Astrocyte of the cerebellum (primary cell): ENCODE measurements at regions not wholly inside any gene's neighbourhood (a gene's known extent, or its start where the extent isn't known, plus 50 kb on each side); places are given as distances from the start of the nearest gene placed in this dataset.

Source experiments
- DNase-seq: peaks from one replicate; pipeline ENCODE4 v3.0.0-alpha.2; 2011; ENCODE audit warnings: low read depth
- H3K4me3 ChIP-seq: 2 replicates; pipeline ENCODE4 v1.5.1; 2011; ENCODE audit warnings: mild to moderate bottlenecking, low read depth, low read length, moderate library complexity
- CTCF ChIP-seq: IDR thresholded peaks from 2 replicates; pipeline ENCODE4 v1.5.1; 2012; ENCODE audit warnings: low read length, low read depth, moderate library complexity, mild to moderate bottlenecking; ENCODE audit errors: missing control alignments
- in situ Hi-C: cut with HindIII; loops from 2 replicates; pipeline ENCODE4 v1.10.0; 2017; ENCODE audit warnings: low sequenced_read_pairs

- no peak for TF ChIP-seq CTCF
- DNase-seq: no peak
- in situ Hi-C loops: no loop called here
- no peak overlapping the region for H3K4me3 ChIP-seq
Observed at GRCh38 chr14:81955123-81955522, 421.5 kb upstream of the SEL1L start.

DNA sequence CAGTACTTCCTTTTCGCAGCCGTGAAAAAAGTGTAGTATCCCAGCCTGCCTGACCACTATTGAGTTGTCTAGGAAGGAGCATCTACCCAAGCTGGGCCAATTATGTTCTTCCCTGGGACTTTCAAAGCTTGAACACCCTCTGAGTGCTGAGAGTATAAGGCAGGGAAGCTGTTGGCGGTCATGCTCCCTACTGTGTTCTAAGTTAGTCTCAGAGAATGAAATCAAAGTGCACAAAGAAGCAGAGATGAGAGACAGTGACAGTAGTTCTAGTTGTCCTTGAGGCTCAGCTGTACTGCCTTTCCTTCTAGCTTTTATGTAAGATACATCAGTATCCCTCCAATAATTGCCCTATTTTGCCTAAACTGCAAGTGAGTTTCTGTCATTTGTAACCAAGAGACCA, 427.1 kb upstream of the SEL1L start:
- DNase-seq: no peak
- TF ChIP-seq CTCF: no peak
- in situ Hi-C loops: no loop called here
- H3K4me3 ChIP-seq: no peak overlapping the region

- DNase-seq: no peak
- no peak overlapping the region for H3K4me3 ChIP-seq
- in situ Hi-C loops: no loop called here
- TF ChIP-seq CTCF: no peak
Observed at GRCh38 chr14:81963846-81964245, 430.2 kb upstream of the SEL1L start.

DNA sequence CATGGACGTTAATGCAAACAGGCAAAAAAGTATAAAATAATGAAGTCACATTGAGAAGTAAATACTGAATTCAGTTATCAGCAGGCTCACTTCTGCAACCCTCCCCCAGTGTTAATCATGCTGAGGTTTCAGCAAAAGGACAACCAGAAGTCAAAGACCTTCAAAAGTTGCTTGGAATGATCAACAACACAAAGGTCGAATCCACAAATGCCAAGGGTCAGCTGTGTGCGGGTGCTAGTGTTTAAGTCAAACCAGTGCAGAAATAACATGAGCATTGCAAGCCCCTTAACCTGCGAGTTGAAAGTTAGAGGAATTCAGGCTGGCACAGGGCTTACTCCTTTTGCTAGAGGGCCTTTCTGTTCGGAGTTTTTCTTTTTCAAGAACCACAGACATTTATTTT, 436.7 kb upstream of the SEL1L start:
- no peak for DNase-seq
- in situ Hi-C loops: no loop called here

DNA sequence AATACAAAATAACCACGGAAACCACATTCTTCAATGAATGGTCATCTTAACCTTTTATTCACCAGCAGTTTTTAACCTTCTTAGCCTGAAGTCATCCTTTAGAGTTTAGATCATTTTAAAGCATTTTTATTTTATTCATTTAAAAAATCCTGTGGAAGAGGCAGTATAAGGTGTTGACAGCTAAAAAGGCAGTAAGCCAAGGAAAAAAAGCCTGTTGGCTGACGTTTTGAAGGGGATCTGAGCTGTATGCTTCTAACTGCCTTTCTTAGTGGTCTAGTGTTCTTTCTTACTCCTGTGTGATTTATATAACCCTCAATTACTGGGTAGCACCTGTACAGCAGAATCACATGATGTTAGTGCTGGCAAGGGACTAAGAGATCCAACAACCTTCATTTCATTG, 438.3 kb upstream of the SEL1L start:
- no peak overlapping the region for H3K4me3 ChIP-seq
- DNase-seq: no peak
- TF ChIP-seq CTCF: no peak
- in situ Hi-C loops: no loop called here

More for the DNA sequence above, 436.7 kb upstream of the SEL1L start:
- no peak for TF ChIP-seq CTCF
- no peak overlapping the region for H3K4me3 ChIP-seq

GRCh38 chr14:81972601-81973000, 438.9 kb upstream of the SEL1L start:
- no peak for DNase-seq
- no peak overlapping the region for H3K4me3 ChIP-seq
- no peak for TF ChIP-seq CTCF
- in situ Hi-C loops: no loop called here

DNA sequence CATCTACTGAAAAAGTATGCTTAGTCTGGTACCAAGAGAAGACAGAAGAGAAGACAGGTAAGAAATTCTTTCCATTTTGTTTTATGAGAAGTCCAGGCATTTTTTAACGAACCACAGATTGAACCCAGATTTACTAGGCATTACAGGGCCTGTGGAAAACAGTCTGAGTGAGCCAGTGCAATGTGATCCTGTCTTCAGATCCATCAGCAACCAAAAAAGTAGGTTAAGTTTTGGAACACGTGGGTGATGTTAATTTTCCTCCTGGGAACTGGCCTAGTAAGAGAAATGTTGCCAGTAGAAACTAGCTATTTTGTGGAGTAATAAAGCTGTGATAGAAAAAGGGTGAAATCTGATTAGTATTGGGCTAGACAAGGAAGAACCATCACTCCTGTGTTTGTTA, 440.9 kb upstream of the SEL1L start:
- in situ Hi-C loops: no loop called here

More for the DNA sequence above, 440.9 kb upstream of the SEL1L start:
- no peak for DNase-seq
- no peak for TF ChIP-seq CTCF
- no peak overlapping the region for H3K4me3 ChIP-seq
